NCI-H2227 (cell line): ENCODE measurements at regions not wholly inside any gene's neighbourhood (a gene's known extent, or its start where the extent isn't known, plus 50 kb on each side); places are given as distances from the start of the nearest gene placed in this dataset.
"Not testable (repeated sequence)": the region's sequence is repeated elsewhere in the genome, so short reads cannot be mapped to it uniquely, and the experiment has no call there.

Experiments used
- DNase-seq: peaks from one replicate; lab custom pipeline; 2025; ENCODE audit not compliant: unreplicated experiment; lab: John Stamatoyannopoulos, UW

GRCh38 chr18:54662986-54663385, 71.9 kb downstream of the DYNAP start:
- no peak for DNase-seq

DNA sequence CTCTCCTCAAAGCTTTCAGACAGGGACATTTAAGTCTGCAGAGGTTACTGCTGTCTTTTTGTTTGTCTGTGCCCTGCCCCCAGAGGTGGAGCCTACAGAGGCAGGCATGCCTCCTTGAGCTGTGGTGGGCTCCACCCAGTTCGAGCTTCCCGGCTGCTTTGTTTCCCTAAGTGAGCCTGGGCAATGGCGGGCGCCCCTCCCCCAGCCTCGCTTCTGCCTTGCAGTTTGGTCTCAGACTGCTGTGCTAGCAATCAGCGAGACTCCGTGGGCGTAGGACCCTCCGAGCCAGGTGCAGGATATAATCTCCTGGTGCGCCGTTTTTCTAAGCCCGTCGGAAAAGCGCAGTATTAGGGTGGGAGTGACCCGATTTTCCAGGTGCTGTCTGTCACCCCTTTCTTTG, 78.7 kb downstream of the DYNAP start:
- DNase-seq, result not testable (repeated sequence)

DNA sequence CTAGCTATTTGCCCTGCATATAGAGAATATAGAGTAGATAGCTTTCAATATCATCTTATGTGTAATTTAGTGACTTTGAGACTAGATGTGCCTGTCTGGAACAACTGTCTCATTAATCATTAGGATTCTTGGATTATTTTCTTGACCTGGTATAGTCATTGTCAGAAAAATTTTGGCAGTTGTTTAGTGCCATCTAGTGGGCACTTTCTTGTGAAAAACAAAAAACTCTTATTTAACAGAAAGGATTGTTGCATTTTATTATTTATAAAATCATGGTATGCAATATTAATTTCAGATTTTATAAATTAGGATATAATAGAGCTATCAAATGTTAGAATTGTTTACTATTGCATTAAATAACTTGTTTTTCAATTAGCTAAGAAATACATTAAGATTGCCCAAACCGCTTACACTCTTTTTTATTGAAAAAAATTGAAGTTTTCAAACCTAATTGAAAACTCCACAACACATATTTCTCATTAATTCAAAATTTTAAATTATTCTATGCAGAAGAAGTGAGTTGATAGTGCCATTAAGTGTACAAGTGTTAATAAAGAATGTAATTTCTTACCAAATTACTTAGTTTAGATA, 80.3 kb downstream of the DYNAP start:
- DNase-seq, result peak; percentile 62

- no peak for DNase-seq
Observed at GRCh38 chr18:54672109-54672508, 81.1 kb downstream of the DYNAP start.

GRCh38 chr18:54672846-54673475, 81.9 kb downstream of the DYNAP start:
- DNase-seq, result peak; percentile 9

DNA sequence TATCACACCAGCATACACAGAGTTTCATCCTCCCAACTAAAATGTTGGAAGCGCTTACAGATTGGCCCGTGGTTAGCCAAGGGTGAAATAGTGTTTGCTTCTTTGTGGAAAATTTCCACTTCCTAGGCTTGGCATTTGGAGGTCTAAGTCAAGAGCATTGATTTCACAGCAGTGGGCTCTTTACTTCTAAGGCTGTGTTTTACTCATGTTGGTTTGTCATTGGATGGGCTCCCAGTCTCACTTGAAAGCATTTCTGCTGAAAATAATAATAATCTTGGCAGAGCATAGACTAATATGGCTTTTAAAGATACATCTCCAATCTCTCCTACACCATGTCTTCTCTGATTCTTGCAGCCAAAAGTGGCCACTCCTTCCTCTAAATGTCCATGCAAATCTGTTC, 82.9 kb downstream of the DYNAP start:
- peak; percentile 20 for DNase-seq

- DNase-seq, result no peak
Observed at GRCh38 chr18:54675076-54675475, 84.0 kb downstream of the DYNAP start.

GRCh38 chr18:54679318-54680149, 88.5 kb downstream of the DYNAP start:
- peak; percentile 66 for DNase-seq

- DNase-seq, result peak; percentile 48
Observed at GRCh38 chr18:54684784-54685183, 93.7 kb downstream of the DYNAP start.

DNA sequence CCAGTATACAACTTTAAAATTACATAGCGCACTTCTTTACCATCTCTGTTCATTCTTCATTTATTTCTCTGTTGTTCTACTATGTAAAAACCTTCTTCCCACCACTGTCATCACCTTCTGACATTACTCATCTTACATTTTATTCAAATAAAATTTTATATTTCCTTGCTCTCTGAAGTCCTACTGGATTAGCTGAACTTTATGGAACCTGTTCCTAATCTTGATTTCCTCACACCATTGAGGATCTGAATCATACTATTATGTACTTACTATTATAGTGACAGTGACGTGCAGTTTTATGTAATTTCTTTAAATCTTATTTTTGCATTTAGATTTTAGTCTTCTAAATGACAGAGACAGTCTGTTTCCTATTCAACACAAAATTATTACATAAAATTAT, 98.3 kb downstream of the DYNAP start:
- no peak for DNase-seq

DNA sequence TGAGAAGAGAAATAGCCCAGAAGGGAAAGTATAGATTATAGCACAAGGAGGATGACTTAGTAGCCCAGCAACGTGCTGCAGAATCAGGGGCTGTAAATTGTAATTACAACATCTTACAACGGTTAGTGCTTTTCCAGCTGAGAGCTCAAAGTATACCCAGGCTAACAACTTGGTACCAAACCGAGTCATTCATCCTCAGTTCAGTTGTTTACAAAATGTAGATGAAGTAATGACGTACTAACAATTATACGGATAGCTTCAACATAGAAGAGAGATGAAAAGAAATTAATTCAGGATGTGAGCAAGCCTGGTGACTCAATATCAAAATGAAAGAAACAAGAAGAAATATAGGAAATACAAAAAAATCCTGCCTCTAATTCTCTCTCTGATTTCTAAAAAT, 99.2 kb downstream of the DYNAP start:
- DNase-seq, result peak; percentile 21

DNA sequence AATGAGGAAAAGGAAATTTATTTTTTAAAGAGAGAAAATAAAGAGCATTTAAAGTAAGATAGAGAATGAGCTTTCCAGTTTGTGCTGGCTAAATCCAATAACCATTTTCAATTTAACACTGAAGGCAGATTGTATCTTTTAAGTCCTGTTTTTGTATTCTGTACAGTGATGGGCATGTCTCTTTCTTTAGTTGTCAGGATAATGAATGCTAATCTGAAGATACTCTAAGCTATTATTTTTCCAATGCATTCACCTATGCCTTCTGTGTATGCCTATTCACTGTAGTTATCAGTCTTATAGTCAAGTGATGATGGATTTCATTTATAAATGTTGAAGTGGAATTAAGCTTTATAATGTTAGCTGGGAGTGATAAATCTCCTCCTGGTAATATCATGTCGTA, 101.4 kb downstream of the DYNAP start:
- DNase-seq, result no peak

DNA sequence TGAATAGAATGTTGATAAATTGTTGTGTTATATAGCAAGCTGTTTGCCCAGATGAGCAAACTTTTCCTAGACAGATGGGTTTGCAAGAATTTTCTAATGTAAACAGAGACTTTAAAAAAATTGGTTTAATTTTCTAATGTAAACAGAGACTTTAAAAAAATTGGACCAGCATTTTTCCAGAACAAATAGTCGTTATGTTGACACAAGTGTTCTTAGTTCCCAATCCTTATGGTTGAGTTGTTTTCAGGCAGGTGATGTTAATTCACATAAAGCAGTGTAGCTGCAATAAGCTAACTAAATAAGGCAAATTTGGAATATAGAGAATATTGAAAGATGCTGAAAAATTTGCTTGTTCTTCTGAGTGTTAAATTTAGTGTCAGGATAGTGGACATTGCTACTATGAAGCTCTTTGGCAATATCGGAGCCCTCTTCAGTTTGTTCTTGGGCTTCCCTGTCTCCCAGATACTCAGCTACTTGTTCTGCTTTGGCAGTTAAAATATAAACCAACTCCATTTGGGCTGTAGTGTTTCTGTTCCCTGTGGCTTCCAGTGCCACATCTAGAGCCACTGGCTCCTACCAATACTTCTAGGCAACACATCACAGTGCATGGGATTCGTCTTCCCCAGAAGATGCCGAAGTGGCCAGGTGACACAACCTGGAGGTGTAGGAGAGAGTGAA, 105.7 kb downstream of the DYNAP start:
- DNase-seq, result no peak

DNA sequence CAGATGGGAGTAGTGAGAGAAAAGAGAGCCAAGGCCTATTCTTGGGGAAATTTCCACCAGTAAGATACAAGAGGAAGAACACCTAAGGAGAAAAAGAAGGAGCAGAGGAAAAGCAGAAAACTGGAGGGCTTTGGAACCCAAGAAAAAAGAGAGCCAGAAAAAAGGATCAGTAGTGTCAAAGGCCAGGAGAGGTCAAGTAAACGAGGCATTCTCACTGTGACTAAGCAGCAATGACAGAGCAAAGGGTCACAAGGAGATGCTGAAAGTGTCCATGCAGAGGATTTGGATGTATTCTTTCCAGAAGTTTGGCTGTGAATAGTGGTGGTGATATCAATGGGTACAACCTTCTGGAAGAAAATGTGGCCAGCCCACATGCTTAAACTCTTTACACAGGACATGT, 109.5 kb downstream of the DYNAP start:
- no peak for DNase-seq

DNA sequence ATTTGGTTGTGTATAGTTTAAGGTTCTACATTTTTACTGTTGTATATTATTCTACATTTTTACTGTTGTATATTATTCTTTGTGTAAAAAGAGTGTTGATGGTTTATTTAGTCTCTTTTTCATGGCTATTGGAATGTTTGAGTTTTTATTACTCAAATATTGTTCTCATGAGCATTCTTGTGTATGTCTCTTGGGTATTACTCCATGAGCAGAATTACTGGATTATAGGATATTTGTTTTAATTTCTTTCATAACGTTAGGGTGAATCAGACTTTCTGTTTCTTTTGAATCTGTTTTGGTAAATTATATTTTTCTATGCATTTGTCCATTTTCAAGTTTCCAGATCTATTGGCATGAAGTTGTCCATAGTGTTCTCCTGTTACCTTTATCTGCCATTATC, 111.6 kb downstream of the DYNAP start:
- DNase-seq, result no peak

- no peak for DNase-seq
Observed at GRCh38 chr18:54710074-54710899, 118.0 kb upstream of the RAB27B start.

- DNase-seq, result no peak
Observed at GRCh38 chr18:54710900-54711281, 117.4 kb upstream of the RAB27B start.

DNA sequence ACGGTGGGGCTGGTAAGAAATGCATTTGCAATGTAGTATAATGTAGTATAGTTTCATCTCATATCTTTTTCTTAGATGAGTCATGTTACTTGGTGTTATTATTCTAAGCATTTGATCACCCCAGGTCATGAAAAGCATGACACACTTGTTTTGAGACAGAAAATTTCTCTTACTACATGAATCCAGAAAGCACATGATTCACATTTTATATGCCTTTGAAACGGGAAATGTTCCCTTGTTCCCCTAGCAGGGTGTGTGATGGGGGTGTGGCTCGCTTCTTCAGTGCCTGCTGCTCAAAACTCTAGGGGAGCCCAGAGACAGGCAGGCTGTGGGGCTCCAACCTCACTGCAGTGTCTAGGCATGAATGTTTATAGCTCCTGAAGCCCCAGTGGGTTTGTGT, 116.0 kb upstream of the RAB27B start:
- DNase-seq, result no peak

DNA sequence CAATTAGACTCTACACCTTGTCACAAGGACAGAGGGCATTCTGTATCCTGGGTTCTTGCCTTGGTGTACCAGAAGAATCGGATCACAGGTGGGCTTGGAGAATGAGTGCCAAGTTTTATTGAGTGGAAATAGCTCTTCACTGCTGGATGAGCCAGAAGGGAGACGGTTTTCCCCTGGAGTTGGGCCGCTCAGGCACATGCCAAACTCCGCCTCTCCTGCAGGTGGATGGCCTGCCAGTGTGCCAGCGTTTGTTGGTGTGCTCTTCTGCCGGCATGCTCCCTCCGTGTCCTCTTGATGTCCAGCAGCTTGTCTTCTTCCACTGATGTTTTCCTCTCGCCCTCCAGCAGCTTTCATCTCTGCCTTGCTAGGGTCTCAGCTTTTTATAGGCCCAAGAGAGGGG, 115.5 kb upstream of the RAB27B start:
- no peak for DNase-seq

- DNase-seq, result no peak
Observed at GRCh38 chr18:54713386-54713785, 114.9 kb upstream of the RAB27B start.

- DNase-seq, result no peak
Observed at GRCh38 chr18:54714851-54715250, 113.4 kb upstream of the RAB27B start.
